Erythroblast (primary cell): ENCODE measurements at regions not wholly inside any gene's neighbourhood (a gene's known extent, or its start where the extent isn't known, plus 50 kb on each side); places are given as distances from the start of the nearest gene placed in this dataset.

Experiments used
- GATA1 ChIP-seq: IDR thresholded peaks from 2 replicates; pipeline ENCODE4 v1.6.1; 2011; ENCODE audit warnings: low read depth, mild to moderate bottlenecking, control low read depth, low read length, moderate library complexity
- POLR2A ChIP-seq: IDR thresholded peaks from 2 replicates; pipeline ENCODE4 v1.6.1; 2011; ENCODE audit warnings: mild to moderate bottlenecking, low read length

DNA sequence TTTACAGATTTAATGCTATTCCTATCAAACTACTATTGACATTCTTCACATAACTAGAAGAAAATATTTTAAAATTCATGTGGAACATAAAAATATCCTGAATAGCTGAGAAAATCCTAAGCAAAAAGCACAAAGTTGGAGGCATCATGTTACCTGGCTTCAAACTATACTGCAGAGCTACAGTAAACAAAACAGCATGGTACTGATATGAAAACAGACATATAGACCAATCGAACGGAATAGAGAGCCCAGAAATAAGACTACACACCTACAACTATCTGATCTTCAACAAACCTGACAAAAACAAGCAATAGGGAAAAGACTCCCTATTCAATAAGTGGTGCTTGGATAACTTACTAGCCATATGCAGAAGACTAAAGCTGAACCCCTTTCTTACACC, 273.4 kb upstream of the GRIA3 start:
- TF ChIP-seq POLR2A = no peak
- TF ChIP-seq GATA1 = no peak
